ENCODE measurements at regions not wholly inside any gene's neighbourhood (a gene's known extent, or its start where the extent isn't known, plus 50 kb on each side); places are given as distances from the start of the nearest gene placed in this dataset.

DNA sequence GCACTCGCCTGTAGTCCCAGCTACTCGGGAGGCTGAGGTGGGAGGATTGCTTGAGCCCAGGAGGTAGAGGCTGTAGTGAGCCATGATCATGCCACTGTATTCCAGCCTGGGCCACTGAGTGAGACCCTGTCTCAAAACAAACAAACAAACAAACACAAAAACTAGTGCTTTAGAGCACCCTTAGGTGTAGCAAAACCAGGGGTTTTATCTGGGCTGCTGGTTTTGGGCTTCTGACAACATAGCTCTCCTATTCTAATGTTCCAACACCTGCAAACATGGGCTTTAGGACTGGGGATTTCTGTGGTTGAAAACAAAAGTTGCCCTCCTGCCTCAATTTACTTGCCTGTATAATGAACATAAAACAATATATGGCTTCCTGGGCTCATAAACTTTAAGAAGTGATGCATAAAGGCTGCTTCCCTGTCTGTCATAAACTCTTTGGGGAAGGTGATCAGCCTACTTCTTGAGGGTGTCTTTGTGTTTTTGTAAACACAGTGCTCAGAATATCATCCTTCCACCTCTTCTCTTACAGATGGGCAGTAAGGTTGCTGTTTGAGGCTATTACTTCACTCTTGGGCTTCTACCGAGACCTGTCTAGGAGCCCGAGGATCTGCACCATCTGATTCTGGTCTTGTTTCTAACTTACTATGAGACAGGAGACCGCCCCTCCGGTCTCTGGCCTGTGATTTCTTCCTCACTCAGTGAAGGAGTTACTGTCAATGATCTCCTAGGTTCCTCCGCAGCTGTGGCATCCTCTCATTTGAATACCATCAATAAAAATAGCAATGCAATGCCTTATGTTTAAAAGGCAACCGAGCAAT is 246.5 kb downstream of the MYCN start:
- TF ChIP-seq, protein P1, sequence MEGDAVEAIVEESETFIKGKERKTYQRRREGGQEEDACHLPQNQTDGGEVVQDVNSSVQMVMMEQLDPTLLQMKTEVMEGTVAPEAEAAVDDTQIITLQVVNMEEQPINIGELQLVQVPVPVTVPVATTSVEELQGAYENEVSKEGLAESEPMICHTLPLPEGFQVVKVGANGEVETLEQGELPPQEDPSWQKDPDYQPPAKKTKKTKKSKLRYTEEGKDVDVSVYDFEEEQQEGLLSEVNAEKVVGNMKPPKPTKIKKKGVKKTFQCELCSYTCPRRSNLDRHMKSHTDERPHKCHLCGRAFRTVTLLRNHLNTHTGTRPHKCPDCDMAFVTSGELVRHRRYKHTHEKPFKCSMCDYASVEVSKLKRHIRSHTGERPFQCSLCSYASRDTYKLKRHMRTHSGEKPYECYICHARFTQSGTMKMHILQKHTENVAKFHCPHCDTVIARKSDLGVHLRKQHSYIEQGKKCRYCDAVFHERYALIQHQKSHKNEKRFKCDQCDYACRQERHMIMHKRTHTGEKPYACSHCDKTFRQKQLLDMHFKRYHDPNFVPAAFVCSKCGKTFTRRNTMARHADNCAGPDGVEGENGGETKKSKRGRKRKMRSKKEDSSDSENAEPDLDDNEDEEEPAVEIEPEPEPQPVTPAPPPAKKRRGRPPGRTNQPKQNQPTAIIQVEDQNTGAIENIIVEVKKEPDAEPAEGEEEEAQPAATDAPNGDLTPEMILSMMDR (IDR thresholded peaks at IDR 0.05): no peak
- no peak for TF ChIP-seq POLR2A (IDR thresholded peaks at IDR 0.05)

Measured in thyroid gland (tissue), 4 donors.